Liver (tissue), 7 donors: ENCODE measurements at regions not wholly inside any gene's neighbourhood (a gene's known extent, or its start where the extent isn't known, plus 50 kb on each side); places are given as distances from the start of the nearest gene placed in this dataset.
A peak's percentile ranks its signal among the peaks of the same experiment; 100 is the strongest.

Experiments used
- DNase-seq: peaks from one replicate; pipeline ENCODE4 v3.0.0-alpha.2; 2017; ENCODE audit warnings: low spot score
- H3K27ac ChIP-seq, 2 donors: one replicate each; pipeline ENCODE4 v1.7.0; 2013; ENCODE audit warnings: inconsistent platforms in 2 of 2, low read length in 2 of 2, control low read depth in 1 of 2, low read depth in 1 of 2, mild to moderate bottlenecking in 1 of 2
- H3K27me3 ChIP-seq, 4 donors: one replicate each; pipeline versions ENCODE4 v1.6.1 to v1.7.0; 2013; ENCODE audit warnings: low read length in 3 of 4, inconsistent platforms in 1 of 4, mild to moderate bottlenecking in 1 of 4, moderate library complexity in 1 of 4; ENCODE audit not compliant: control insufficient read depth in 4 of 4, insufficient read depth in 4 of 4
- H3K36me3 ChIP-seq, 4 donors: one replicate each; pipeline versions ENCODE4 v1.6.1 to v1.7.0; 2013; ENCODE audit warnings: low read length in 3 of 4, mild to moderate bottlenecking in 3 of 4, low read depth in 1 of 4, moderate library complexity in 1 of 4; ENCODE audit not compliant: control insufficient read depth in 4 of 4, insufficient read depth in 3 of 4
- H3K4me1 ChIP-seq, 4 donors: one replicate each; pipeline versions ENCODE4 v1.6.1 to v1.7.0; 2013; ENCODE audit warnings: low read length in 3 of 4, mild to moderate bottlenecking in 3 of 4, moderate library complexity in 1 of 4; ENCODE audit not compliant: control insufficient read depth in 4 of 4, insufficient read depth in 4 of 4
- H3K4me3 ChIP-seq, 3 donors: one replicate each; pipeline versions ENCODE4 v1.6.1 to v1.7.0; 2013; ENCODE audit warnings: low read length in 3 of 3, control low read depth in 1 of 3, low read depth in 1 of 3, mild to moderate bottlenecking in 1 of 3
- H3K9ac ChIP-seq, 2 donors: one replicate each; pipeline ENCODE4 v1.7.0; 2013; ENCODE audit warnings: low read length in 2 of 2, mild to moderate bottlenecking in 2 of 2, moderate library complexity in 2 of 2, control low read depth in 1 of 2, low read depth in 1 of 2
- H3K9me3 ChIP-seq, 4 donors: one replicate each; pipeline versions ENCODE4 v1.6.1 to v1.7.0; 2013; ENCODE audit warnings: low read length in 3 of 4; ENCODE audit not compliant: control insufficient read depth in 4 of 4
- EGR1 ChIP-seq, 2 donors: IDR thresholded peaks; 2 replicates each; pipeline ENCODE4 v1.6.1; 2016 to 2018; ENCODE audit warnings: antibody characterized with exemption in 2 of 2, low read depth in 2 of 2
- FOXA1 ChIP-seq: IDR thresholded peaks from 2 replicates; pipeline ENCODE4 v1.6.1; 2016; ENCODE audit warnings: antibody characterized with exemption
- FOXA2 ChIP-seq: IDR thresholded peaks from 2 replicates; pipeline ENCODE4 v1.6.1; 2016; ENCODE audit warnings: antibody characterized with exemption
- GABPA ChIP-seq, 2 donors: IDR thresholded peaks in 1 of 2; conservative IDR thresholded peaks in 1 of 2; 2 replicates each; pipeline ENCODE4 v1.6.1; 2016; ENCODE audit warnings: antibody characterized with exemption in 2 of 2, mild to moderate bottlenecking in 1 of 2, moderate library complexity in 1 of 2
- HNF4A ChIP-seq, 2 donors: conservative IDR thresholded peaks; 2 replicates each; pipeline ENCODE4 v1.6.1; 2016; ENCODE audit warnings: antibody characterized with exemption in 2 of 2, mild to moderate bottlenecking in 2 of 2
- HNF4G ChIP-seq: IDR thresholded peaks from 2 replicates; pipeline ENCODE4 v1.6.1; 2016; ENCODE audit warnings: antibody characterized with exemption
- JUND ChIP-seq, 2 donors: IDR thresholded peaks; 2 replicates each; pipeline ENCODE4 v1.6.1; 2016; ENCODE audit warnings: antibody characterized with exemption in 2 of 2
- MAX ChIP-seq: IDR thresholded peaks from 2 replicates; pipeline ENCODE4 v1.6.1; 2016; ENCODE audit warnings: antibody characterized with exemption
- NR2F2 ChIP-seq: IDR thresholded peaks from 2 replicates; pipeline ENCODE4 v1.6.1; 2016; ENCODE audit warnings: antibody characterized with exemption
- RAD21 ChIP-seq, 2 donors: IDR thresholded peaks; 2 replicates each; pipeline ENCODE4 v1.6.1; 2016; ENCODE audit warnings: antibody characterized with exemption in 2 of 2, mild to moderate bottlenecking in 2 of 2
- RXRA ChIP-seq, 2 donors: IDR thresholded peaks; 2 replicates each; pipeline ENCODE4 v1.6.1; 2017 to 2018; ENCODE audit warnings: antibody characterized with exemption in 2 of 2, mild to moderate bottlenecking in 1 of 2
- SP1 ChIP-seq: IDR thresholded peaks from 2 replicates; pipeline ENCODE4 v1.6.1; 2018; ENCODE audit warnings: antibody characterized with exemption, mild to moderate bottlenecking
- TAF1 ChIP-seq: conservative IDR thresholded peaks from 2 replicates; pipeline ENCODE4 v1.6.1; 2016; ENCODE audit warnings: antibody characterized with exemption, mild to moderate bottlenecking
- YY1 ChIP-seq: IDR thresholded peaks from 2 replicates; pipeline ENCODE4 v1.6.1; 2016; ENCODE audit warnings: antibody characterized with exemption, mild to moderate bottlenecking
- WGBS: extraction: QIAGEN DNeasy Blood & Tissue Kit; methylation state at CpG from one replicate; pipeline ENCODE4 v1.1.7; 2013; 5-methylcytosine and 5-hydroxymethylcytosine counted together
- TF ChIP-seq, protein P1 (sequence below): IDR thresholded peaks from 2 replicates; pipeline ENCODE4 v1.6.1; 2016; ENCODE audit warnings: antibody characterized with exemption
- TF ChIP-seq, protein P2 (sequence below): IDR thresholded peaks from 2 replicates; pipeline ENCODE4 v1.6.1; 2016; ENCODE audit warnings: antibody characterized with exemption
- donor health status: healthy.
- donor health status: healthy.
- donor health status: healthy.
- donor health status: healthy.

GRCh38 chr6:69589626-69590025, 207.2 kb downstream of the LMBRD1 start:
- DNase-seq: no peak
- no peak overlapping the region for H3K9ac ChIP-seq
- H3K27me3 ChIP-seq: no peaks in the 10 kb centered on the region
- no peaks in the 10 kb centered on the region for H3K4me1 ChIP-seq
- H3K9me3 ChIP-seq: no peaks in the 10 kb centered on the region
- TF ChIP-seq RXRA (IDR thresholded peaks at IDR 0.05): no peak
- no peak for TF ChIP-seq FOXA2
- TF ChIP-seq FOXA1: no peak
- TF ChIP-seq HNF4G: no peak
- no peak for TF ChIP-seq TAF1
- no peak for TF ChIP-seq RAD21 (IDR thresholded peaks at IDR 0.05)
- TF ChIP-seq, protein P1, sequence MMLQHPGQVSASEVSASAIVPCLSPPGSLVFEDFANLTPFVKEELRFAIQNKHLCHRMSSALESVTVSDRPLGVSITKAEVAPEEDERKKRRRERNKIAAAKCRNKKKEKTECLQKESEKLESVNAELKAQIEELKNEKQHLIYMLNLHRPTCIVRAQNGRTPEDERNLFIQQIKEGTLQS: no peak
- TF ChIP-seq GABPA (IDR thresholded peaks at IDR 0.05 in 1 of 2, conservative IDR thresholded peaks at IDR 0.05 in 1 of 2): no peak
- TF ChIP-seq HNF4A (conservative IDR thresholded peaks at IDR 0.05): no peak
- TF ChIP-seq EGR1 (IDR thresholded peaks at IDR 0.05; ENCODE audit: low read depth in 2 of 2): no peak
- no peak for TF ChIP-seq JUND (IDR thresholded peaks at IDR 0.05)
- no peak for TF ChIP-seq SP1
- TF ChIP-seq, protein P2, sequence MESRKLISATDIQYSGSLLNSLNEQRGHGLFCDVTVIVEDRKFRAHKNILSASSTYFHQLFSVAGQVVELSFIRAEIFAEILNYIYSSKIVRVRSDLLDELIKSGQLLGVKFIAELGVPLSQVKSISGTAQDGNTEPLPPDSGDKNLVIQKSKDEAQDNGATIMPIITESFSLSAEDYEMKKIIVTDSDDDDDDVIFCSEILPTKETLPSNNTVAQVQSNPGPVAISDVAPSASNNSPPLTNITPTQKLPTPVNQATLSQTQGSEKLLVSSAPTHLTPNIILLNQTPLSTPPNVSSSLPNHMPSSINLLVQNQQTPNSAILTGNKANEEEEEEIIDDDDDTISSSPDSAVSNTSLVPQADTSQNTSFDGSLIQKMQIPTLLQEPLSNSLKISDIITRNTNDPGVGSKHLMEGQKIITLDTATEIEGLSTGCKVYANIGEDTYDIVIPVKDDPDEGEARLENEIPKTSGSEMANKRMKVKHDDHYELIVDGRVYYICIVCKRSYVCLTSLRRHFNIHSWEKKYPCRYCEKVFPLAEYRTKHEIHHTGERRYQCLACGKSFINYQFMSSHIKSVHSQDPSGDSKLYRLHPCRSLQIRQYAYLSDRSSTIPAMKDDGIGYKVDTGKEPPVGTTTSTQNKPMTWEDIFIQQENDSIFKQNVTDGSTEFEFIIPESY: no peak
- TF ChIP-seq NR2F2: no peak
- TF ChIP-seq MAX: no peak
- no peak overlapping the region for H3K27ac ChIP-seq
- H3K36me3 ChIP-seq: no peaks in the 10 kb centered on the region
- H3K4me3 ChIP-seq: no peak overlapping the region

DNA sequence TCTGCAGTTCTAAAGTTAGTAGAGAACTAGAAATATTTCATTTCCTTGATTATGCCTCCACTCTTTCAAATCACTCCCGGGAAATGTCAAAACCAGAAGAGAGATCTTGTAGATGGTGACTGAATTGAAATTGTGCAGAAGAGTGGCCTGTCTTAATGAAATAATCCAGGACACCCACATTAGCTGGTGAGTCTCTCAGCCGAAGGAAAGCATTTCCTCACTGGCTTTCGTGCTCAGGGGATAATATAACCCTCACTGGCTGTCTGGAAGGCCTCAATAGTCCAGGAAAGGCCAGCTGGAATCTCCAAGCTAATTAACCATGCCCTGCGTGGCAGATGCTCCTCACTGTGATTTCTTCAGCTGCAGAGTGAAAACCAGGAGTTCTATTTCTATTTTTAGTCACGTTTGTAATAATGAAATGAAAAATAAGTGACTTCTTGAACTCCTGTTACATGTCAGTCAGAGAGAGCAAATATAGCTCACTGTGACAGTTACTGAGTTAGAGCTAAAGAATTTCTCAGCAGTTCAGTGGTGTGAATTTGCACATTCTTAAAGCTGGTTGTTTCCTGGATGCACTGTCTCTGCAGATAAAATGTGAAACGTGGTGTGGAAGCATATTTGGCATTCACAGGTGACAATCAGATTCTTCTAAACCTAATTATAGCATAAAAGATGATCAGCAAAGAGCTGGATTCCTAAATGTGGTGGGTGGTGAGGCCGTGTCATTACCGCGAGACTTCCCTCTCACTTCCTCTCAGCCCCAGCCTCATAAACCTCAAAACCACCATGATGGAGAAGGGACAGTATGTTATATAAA, 211.7 kb downstream of the LMBRD1 start:
- Histone ChIP-seq H3K9ac (no peak overlapping the region), H3K27me3 (peaks cover 0 to 2% (median 0%) of the 10 kb centered on the region in 4 donors), H3K36me3 (no peaks in the 10 kb centered on the region), H3K9me3 (no peaks in the 10 kb centered on the region), H3K4me1 (no peaks in the 10 kb centered on the region), H3K27ac (no peak overlapping the region), H3K4me3 (no peak overlapping the region)
- WGBS: 44% methylated on average over 9 of the region's 9 CpGs
- no peak for DNase-seq
- TF ChIP-seq FOXA2: no peak
- TF ChIP-seq NR2F2: peak; percentile 73
- TF ChIP-seq RXRA (IDR thresholded peaks at IDR 0.05): peak in 1 of 2 donors; percentile 9
- no peak for TF ChIP-seq RAD21 (IDR thresholded peaks at IDR 0.05)
- TF ChIP-seq FOXA1: no peak
- no peak for TF ChIP-seq TAF1
- no peak for TF ChIP-seq HNF4A (conservative IDR thresholded peaks at IDR 0.05)

DNA sequence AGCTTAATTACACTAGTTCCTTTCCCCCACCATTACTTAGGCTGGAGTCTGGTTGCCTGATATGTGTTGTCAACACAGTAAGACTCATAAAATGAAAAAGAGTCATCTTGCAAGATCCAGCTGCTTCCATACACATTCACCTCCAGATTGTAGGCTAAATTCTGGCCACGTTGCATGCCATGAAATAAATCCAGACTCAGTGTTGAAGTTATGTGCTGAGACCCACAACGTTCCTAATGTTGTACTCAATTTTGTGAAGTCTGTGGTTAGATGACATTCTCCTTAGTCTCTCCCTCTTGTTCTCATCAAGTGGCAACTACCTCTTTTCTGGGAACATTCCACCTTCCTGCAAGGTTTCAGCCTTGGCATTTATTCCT, 212.3 kb downstream of the LMBRD1 start:
- no peaks in the 10 kb centered on the region for H3K36me3 ChIP-seq
- no peak for DNase-seq
- no peak overlapping the region for H3K4me3 ChIP-seq
- no peak overlapping the region for H3K9ac ChIP-seq
- H3K4me1 ChIP-seq: no peaks in the 10 kb centered on the region
- WGBS: 57% methylated on average over 2 of the region's 2 CpGs
- TF ChIP-seq RAD21 (IDR thresholded peaks at IDR 0.05): no peak
- no peak for TF ChIP-seq JUND (IDR thresholded peaks at IDR 0.05)
- no peak for TF ChIP-seq YY1
- TF ChIP-seq MAX: no peak
- TF ChIP-seq HNF4A (conservative IDR thresholded peaks at IDR 0.05): no peak
- TF ChIP-seq GABPA (IDR thresholded peaks at IDR 0.05 in 1 of 2, conservative IDR thresholded peaks at IDR 0.05 in 1 of 2): no peak
- H3K9me3 ChIP-seq: no peaks in the 10 kb centered on the region
- peaks cover 0 to 2% (median 0%) of the 10 kb centered on the region in 4 donors for H3K27me3 ChIP-seq
- H3K27ac ChIP-seq: no peak overlapping the region
